ENCODE measurements at regions not wholly inside any gene's neighbourhood (a gene's known extent, or its start where the extent isn't known, plus 50 kb on each side); places are given as distances from the start of the nearest gene placed in this dataset.
"Not testable (repeated sequence)": the region's sequence is repeated elsewhere in the genome, so short reads cannot be mapped to it uniquely, and the experiment has no call there.

DNA sequence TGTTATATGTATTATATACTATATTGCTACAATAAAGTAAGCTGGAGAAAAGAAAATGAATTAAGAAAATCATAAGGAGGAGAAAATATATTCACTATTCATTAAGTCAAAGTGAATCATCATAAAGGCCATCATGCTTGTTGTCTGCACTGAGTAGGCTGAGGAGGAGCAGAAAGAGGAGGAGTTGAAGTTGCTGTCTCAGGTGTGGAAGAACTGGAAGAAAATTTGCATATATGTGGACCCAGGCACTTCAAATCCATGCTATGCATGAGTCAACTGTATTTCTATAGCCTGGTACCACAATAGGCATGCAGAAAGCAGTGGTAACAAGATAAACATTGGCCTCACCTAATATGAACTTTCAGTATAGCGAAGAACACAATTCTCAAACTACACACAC, 135.9 kb upstream of the SGCG start:
- DNase-seq = no peak

DNA sequence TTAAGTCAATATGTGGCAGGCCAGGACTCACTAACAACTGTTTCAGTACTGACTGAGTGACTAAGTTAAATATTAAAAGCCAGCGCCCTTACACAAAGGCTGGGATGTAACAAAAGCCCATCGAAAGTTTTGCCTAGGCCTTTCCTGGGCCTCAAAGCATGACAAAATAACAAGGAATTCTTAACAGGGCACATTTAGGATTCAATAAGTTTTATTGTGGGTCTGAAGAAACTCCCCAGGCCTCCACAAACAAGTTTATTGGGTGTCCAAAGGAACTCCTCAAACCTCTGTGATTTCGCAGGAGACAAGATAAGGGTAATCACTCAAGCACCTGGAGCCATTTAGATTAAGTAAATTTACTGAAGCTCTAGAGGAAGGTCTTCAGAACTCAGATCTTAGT, 130.7 kb upstream of the SGCG start:
- DNase-seq = no peak

DNA sequence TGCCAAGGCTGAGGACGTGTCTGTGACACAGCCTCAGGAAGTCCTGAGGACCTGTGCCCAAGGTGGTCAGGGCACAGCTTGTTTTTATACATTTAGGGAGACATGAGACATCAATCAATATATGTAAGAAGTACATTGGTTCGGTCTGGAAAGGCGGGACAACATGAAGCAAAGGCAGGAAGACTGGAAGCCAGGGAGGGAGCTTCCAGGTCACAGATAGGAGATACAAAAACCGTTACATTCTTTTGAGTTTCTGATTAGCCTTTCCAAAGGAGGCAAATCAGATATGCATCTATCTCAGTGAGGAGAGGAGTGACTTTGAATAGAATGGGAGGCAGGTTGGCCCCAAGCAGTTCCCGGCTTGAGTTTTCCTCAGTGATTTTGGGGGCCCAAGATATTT, 127.1 kb upstream of the SGCG start:
- not testable (repeated sequence) for DNase-seq

DNA sequence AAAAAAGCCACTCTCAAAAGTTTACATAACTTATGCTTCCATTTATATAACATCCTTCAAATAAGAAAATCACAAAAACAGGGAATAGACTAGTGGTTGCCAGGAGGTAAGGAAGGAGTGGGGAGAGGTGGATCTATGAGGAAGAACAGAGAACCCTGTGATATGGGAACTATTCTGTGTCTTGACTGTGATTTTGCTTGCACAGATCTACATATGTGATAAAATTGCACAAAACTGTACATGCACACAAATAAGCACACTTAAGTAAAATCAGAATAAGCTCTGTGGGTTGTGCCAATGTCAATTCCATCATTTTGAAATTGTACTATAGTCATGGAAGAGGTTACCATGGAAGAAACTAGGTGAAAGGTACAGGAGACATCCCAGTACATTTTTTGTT, 121.6 kb upstream of the SGCG start:
- no peak for DNase-seq

DNA sequence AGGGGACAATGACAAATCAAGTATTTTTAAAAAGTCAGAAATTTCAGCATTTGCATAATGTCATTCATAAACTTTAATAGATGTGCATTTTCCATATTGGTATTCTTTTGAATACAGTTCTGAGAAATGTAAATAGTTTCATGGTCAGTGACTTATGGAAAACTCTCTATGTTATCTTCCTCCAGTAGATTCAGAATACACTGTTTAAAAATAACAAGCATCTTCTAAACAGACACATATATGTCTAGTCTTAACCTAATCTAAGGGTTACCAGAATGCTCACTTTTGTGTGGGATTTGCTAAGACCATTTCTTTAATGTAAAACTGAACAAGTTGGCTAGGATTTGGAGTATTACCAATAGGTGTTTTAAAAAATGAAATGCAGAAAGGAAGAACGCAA, 119.8 kb upstream of the SGCG start:
- no peak for DNase-seq

DNA sequence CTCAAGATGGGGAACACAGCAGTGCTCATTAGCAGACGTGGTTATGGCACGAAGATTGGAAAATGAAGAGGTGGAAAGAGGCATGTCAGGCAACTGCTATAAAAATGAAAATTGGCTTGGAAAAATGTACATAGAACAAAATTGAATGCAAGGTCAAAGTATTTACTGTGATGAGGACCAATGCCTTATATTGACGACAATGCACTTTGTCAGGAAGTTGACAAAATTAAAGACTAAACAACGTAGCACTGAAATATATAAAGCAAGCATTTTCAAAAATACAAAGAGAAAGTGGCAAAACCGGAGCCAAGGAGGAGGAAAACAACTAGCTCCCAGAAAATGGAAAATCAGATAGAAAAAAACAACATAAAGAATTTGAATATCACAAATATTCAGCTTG, 113.7 kb upstream of the SGCG start:
- DNase-seq = no peak

DNA sequence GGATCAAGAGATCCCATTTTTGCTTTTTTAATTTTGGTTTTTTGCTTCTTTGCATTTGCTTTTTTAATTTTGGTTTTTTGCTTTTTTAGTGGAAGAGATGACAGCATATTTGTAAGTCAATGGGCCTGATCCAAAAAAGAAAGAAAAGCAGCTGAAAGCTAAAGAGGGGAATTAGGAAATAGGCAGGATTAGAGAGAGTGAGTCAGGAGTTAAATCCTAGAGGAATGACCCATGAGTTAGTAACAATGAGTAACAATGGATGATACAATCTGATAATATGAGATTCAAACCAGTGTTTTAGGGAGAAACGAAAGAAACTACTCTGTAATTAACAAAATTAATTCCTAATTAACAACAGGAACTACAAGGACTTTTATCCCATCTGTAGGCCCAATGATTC, 111.2 kb upstream of the SGCG start:
- DNase-seq = no peak

DNA sequence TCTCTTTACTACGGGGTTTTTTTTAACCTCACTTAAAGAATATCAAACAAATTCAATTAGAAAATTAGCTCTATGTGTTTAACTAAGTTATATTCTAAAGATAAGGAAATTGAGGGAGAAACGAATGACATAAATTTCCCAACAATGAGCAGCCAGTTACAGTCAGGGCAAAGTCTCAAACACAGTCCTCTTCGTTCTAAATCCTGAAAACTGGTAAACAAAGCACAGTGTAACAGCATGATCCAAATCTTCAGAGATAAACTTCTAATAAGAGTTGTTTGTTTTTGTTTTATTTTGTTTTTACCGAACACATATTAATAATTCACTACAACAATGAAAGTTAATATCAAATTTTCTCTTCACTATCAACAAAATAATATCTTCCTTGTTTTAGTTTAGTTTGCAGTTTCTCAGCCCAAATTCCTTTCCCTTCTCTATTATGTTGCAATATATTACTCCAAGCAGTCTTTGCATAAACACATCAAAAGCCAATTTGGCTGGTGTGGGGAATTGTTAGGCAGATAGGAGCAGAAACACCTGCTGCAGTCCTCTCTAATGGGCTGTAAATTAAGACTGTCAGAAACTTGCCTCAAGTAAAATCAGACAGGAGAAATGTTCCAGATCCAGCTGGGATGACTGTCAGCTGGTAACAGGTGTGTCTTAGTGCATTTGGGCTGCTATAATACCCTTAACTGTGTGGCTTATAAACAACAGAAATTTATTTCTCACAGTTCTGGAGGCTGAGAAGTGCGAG, 106.5 kb upstream of the SGCG start:
- DNase-seq = no peak

DNA sequence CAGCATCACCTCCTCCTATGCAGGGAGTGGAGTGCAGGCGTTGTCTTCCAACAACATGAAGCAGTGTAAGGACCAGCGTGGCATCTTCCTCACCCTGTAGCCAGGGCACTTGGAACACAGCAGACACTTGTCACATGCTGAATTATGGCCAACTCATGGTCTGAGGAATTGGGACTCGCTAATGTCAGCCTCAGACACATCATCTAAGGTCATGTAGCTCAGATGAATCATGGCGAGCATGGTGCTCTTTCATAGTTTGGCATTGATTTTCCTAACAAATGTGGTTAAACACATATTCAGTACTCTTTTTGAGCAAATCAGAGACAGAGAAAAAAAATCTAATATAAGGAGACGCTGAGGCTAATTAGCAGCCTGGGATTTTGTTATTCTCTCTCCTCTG, 99.6 kb upstream of the SGCG start:
- no peak for DNase-seq

DNA sequence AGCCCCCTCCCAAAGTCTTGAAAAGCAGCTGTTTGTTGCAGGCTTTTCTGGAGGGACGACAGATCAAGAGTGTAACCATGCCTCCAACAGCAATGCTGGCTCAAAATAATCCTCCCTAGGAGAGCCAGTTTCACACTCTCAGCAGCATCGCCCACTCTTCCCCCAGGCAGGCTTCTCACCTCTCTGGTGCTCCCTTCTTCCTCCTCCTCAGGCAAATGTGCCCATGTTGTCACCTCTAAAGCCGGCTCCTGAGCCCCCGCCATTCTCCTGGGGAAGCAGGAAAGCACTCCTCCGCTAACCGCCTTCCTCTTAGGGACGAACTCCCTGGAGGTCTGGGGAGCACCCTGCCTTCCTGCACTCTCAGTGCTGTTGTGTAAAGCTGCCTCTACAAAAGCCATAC, 98.9 kb upstream of the SGCG start:
- DNase-seq = no peak

DNA sequence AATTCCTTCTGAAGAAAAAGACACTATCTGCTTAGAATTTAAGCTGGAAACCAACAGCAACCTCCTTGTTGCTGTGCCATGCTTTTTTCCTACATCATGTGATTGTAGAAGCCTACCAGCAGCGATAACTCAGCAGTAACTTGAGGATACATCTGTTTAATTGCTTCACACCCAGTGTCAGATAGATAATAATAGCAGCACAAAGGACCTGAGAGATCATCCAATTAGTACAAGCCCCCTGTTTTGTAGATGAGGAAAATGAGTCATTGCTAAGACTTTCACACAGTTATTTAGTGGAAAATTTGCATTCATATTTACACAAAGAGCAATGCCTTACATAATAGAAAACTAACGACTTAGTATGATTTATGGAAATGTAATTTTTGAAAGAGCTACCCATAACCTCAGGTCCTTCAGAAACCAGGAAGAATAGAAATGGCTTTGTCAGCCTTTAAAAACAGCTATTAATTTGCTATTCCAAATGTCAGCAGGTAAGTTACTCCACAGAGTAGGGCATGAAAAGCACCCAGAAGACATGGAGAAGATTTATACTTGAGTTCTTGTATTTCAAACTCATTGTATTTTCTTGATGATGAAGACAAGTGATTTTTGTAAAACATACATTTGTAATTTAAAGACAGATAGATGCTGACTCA, 93.7 kb upstream of the SGCG start:
- DNase-seq = no peak

DNA sequence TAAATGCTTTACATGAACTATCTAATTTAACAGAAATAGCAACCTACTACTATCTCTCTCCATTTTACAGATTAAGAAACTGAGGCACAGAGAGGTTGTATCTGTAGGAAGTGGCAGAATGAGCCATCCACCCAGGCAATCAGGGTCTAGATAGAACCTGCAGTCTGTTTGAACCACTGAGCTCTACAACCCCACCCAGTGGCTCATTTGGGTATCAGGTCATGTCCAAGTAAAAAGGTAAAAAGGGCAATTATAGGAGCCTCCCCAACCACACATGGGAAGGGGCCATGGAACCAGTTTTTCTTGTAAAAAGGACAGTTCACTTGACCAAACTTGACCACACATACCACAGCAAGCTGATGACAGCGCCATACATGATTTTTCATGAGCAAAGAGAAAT, 92.9 kb upstream of the SGCG start:
- no peak for DNase-seq

DNA sequence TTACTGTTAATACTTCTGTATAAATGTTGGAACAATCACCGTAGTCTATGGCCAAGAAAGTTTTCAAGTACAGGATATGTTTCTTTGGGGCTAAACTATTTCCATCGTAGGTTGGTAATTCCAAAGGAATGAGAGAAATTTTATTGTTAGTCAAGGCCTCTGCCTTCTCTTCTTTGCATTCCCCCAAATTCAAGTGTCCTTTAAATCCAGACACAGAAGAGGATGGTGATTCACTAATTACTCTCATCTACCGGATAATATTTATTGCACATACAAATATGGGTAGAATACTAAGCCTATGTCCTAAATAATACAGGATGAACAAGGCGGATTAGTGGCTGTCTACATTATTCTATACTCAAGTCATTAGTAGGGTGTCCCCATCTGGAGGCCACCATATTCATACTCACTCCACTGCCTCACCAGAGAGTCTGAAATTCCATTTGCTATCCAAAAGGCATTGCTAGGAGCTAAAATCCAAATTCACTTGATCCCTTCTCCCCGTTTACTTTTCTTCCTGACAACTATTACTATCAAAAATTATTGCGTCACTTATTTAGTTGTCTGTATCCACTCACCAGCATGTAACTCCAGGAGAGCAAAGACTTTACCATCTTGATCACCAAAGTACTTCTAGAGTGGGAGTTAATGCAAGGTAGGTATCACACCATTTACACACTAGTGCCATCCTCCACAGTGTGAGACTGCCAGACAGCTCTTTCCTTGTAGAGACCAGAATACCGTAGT, 82.4 kb upstream of the SGCG start:
- no peak for DNase-seq

DNA sequence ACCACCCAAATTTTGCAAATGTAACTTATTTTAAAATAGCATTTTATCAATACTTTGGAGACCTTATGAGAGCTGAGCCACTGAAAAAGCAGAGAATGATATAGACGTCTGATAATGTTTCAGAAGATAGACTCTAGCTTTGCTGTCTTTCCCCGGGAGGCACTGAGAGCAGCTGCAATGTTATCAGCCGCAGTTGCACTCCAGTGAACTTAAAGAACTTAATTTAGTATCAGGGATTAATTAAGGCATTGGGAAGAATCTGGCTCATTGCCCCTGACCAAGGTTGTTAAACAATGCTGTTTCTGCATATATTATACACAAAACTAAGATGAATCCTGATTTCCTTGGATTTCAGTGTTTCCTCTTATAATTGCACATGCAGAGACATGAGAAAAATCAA, 75.7 kb upstream of the SGCG start:
- no peak for DNase-seq

DNA sequence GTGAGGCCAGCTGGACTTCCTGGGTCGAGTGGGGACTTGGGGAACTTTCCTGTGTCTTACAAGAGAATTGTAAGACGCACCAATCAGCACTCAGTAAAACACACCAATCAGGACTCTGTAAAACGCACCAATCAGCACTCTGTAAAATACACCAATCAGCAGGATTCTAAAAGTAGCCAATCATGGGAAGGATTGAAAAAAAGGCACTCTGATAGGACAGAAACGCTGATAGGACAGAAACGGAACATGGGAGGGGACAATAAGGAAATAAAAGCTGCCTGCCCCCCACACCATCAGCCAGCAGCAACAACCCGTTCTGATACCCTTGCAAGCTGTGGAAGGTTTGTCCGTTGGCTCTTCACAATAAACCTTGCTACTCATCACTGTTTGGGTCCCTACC, 73.1 kb upstream of the SGCG start:
- DNase-seq = no peak

DNA sequence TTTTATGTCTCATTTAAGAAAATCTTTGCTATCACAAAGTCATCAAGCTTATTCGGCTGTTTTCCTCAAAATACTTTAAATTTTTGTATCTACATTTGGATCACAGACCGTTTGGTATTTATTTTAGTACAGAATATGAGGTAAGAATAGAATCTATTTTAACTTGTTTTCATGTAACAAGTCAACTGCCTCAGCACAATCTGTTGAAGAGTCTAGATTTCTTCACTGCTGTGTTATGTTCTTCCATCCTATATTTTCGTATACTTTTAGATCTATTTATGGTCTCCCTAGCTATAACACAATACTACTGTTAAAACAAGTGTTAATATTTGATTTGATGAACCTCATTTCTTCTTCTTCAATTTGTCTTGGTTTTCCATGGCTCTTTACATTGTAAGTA, 61.6 kb upstream of the SGCG start:
- no peak for DNase-seq

DNA sequence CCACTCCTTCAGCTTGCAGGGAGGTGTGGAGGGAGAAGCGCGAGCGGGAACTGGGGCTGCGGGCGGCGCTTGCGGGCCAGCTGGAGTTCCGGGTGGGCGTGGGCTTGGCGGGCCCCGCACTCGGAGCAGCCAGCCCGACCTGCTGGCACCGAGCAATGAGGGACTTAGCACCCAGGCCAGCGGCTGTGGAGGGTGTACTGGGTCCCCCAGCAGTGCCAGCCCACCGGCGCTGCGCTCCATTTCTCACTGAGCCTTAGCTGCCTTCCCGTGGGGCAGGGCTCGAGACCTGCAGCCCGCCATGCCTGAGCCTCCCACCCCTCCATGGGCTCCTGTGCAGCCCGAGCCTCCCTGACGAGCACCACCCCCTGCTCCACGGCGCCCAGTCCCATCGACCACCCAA, 53.2 kb upstream of the SGCG start:
- DNase-seq = not testable (repeated sequence)

DNA sequence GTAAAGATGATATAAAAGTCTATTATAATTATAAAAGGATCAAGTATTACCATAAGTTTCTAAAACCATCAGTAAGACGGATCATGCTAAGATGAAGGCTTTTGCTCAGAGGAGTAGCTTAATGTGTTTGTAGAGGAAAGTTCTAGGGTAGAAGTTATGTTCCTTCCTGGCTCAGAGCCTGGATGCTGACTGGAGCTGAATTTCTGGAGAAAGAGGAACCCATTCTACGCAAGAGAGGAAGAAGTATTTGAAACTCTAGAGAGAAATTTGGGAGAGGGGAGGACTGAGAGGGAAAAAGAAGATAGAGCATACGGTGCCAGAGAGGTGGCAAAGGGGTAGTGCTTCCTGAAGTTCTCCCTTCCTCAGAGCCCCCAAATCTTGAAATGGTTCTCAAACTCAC, 51.4 kb upstream of the SGCG start:
- DNase-seq = no peak
